ENCODE measurements at regions not wholly inside any gene's neighbourhood (a gene's known extent, or its start where the extent isn't known, plus 50 kb on each side); places are given as distances from the start of the nearest gene placed in this dataset.

DNA sequence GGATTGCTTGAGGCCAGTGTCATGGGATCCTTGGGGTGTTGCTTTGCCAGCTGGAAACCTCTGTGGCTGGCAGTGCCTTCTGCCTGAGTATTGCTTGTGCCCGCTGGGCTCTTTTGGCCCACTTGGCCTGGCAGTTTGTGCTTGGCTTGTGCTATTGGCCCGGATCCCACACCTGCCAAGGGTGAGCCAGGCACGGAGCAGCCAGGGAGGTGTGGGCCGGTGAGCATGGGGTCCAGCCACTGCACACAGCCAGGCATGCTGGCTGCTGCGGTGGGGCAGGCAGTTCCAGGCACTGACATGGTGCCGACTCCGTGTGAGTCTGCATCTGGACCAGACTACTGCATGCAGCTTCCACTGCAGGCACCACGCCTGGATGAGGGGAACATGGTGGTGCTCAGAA lies 62.5 kb upstream of the SYNCRIP start:
- TF ChIP-seq, protein P1, sequence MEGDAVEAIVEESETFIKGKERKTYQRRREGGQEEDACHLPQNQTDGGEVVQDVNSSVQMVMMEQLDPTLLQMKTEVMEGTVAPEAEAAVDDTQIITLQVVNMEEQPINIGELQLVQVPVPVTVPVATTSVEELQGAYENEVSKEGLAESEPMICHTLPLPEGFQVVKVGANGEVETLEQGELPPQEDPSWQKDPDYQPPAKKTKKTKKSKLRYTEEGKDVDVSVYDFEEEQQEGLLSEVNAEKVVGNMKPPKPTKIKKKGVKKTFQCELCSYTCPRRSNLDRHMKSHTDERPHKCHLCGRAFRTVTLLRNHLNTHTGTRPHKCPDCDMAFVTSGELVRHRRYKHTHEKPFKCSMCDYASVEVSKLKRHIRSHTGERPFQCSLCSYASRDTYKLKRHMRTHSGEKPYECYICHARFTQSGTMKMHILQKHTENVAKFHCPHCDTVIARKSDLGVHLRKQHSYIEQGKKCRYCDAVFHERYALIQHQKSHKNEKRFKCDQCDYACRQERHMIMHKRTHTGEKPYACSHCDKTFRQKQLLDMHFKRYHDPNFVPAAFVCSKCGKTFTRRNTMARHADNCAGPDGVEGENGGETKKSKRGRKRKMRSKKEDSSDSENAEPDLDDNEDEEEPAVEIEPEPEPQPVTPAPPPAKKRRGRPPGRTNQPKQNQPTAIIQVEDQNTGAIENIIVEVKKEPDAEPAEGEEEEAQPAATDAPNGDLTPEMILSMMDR (conservative IDR thresholded peaks at IDR 0.05; ENCODE audit: low read depth, low read length): no peak
- no peaks in the 10 kb centered on the region for H3K27me3 ChIP-seq (ENCODE audit: insufficient read depth, low read depth)
- no peaks in the 10 kb centered on the region for H4K20me1 ChIP-seq (ENCODE audit: insufficient read depth)
- no peaks in the 10 kb centered on the region for H3K79me2 ChIP-seq (ENCODE audit: insufficient read depth, low read depth)
- no peak overlapping the region for H3K9ac ChIP-seq
- no peak overlapping the region for H3K4me3 ChIP-seq (IDR thresholded peaks at IDR 0.05; ENCODE audit: insufficient read depth, low read depth, low read length)
- no peak overlapping the region for H3K27ac ChIP-seq
- no peaks in the 10 kb centered on the region for H3K4me1 ChIP-seq (ENCODE audit: low read depth, poor library complexity, severe bottlenecking)
- H2AFZ ChIP-seq (ENCODE audit: low read depth): no peak overlapping the region
- H3K4me2 ChIP-seq: no peak overlapping the region
- H3K36me3 ChIP-seq (ENCODE audit: insufficient read depth): no peaks in the 10 kb centered on the region

DNA sequence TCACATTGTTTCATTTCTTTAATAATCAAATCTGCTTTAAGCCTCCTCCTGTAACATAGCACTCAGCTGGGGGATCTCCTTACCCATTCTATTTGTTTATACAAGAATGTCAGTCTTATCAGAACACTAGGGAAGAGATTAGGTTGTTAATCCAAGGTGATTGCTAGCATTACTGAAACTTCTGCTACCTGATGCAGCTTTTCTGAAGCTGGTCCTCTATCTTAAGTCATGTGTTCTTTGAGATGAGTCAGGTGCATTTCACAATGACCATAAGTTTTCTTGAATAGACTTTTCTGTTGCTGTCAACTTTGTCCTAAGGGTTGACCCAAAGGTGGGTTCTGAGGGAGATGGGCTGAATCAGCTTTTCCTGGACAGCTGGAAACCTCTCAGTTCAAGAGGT lies 60.7 kb upstream of the SYNCRIP start:
- H3K4me2 ChIP-seq: no peak overlapping the region
- no peaks in the 10 kb centered on the region for H4K20me1 ChIP-seq (ENCODE audit: insufficient read depth)
- H3K36me3 ChIP-seq (ENCODE audit: insufficient read depth): no peaks in the 10 kb centered on the region
- no peak overlapping the region for H3K4me3 ChIP-seq (IDR thresholded peaks at IDR 0.05; ENCODE audit: insufficient read depth, low read depth, low read length)
- H3K27ac ChIP-seq: no peak overlapping the region
- no peak overlapping the region for H3K9ac ChIP-seq
- H3K79me2 ChIP-seq (ENCODE audit: insufficient read depth, low read depth): no peaks in the 10 kb centered on the region
- H3K27me3 ChIP-seq (ENCODE audit: insufficient read depth, low read depth): no peaks in the 10 kb centered on the region
- TF ChIP-seq, protein P1 (conservative IDR thresholded peaks at IDR 0.05; ENCODE audit: low read depth, low read length): no peak
- no peaks in the 10 kb centered on the region for H3K4me1 ChIP-seq (ENCODE audit: low read depth, poor library complexity, severe bottlenecking)
- H2AFZ ChIP-seq (ENCODE audit: low read depth): no peak overlapping the region

All from KMS-11 (cell line).